NCI-H526 treated with DMSO at 0.1 percent for 48 hours (cell line): ENCODE measurements at regions not wholly inside any gene's neighbourhood (a gene's known extent, or its start where the extent isn't known, plus 50 kb on each side); places are given as distances from the start of the nearest gene placed in this dataset.
A peak's percentile ranks its signal among the peaks of the same experiment; 100 is the strongest.
"Not testable (repeated sequence)": the region's sequence is repeated elsewhere in the genome, so short reads cannot be mapped to it uniquely, and the experiment has no call there.

Experiments used
- DNase-seq: peaks from one replicate; lab custom pipeline; 2025; lab: John Stamatoyannopoulos, UW

GRCh38 chr5:72760259-72760658 lies 56.2 kb upstream of the TNPO1 start:
- no peak for DNase-seq

- no peak for DNase-seq
These were observed 63.6 kb upstream of the TNPO1 start for GRCh38 chr5:72752909-72753308.

GRCh38 chr5:72749362-72749997 lies 67.0 kb upstream of the TNPO1 start:
- DNase-seq = no peak

GRCh38 chr5:72747826-72748225 lies 68.6 kb upstream of the TNPO1 start:
- no peak for DNase-seq

GRCh38 chr5:72746736-72747135 lies 69.7 kb upstream of the TNPO1 start:
- no peak for DNase-seq

GRCh38 chr5:72744136-72744535 lies 72.3 kb upstream of the TNPO1 start:
- no peak for DNase-seq

- no peak for DNase-seq
These were observed 74.7 kb upstream of the TNPO1 start for GRCh38 chr5:72741805-72742204.

- no peak for DNase-seq
These were observed 82.7 kb upstream of the TNPO1 start for GRCh38 chr5:72733810-72734209.

GRCh38 chr5:72723581-72723980 lies 92.9 kb upstream of the TNPO1 start:
- DNase-seq = peak; percentile 50

GRCh38 chr5:72722792-72723452 lies 93.5 kb upstream of the TNPO1 start:
- DNase-seq = no peak

- no peak for DNase-seq
These were observed 94.6 kb upstream of the TNPO1 start for GRCh38 chr5:72721844-72722243.

GRCh38 chr5:72720205-72720604 lies 96.3 kb upstream of the TNPO1 start:
- no peak for DNase-seq

- no peak for DNase-seq
These were observed 105.1 kb upstream of the TNPO1 start for GRCh38 chr5:72711351-72711750.

GRCh38 chr5:72709341-72709740 lies 107.1 kb upstream of the TNPO1 start:
- no peak for DNase-seq

GRCh38 chr5:72705178-72705577 lies 111.3 kb upstream of the TNPO1 start:
- no peak for DNase-seq

GRCh38 chr5:72703876-72704275 lies 112.6 kb upstream of the TNPO1 start:
- no peak for DNase-seq

GRCh38 chr5:72702881-72703434 lies 113.5 kb upstream of the TNPO1 start:
- no peak for DNase-seq

- not testable (repeated sequence) for DNase-seq
These were observed 114.4 kb upstream of the TNPO1 start for GRCh38 chr5:72702105-72702504.

GRCh38 chr5:72698481-72698880 lies 118.0 kb upstream of the TNPO1 start:
- DNase-seq = no peak

GRCh38 chr5:72697622-72698021 lies 118.8 kb upstream of the TNPO1 start:
- DNase-seq = no peak

- DNase-seq = no peak
These were observed 120.8 kb upstream of the TNPO1 start for GRCh38 chr5:72695659-72696058.

- DNase-seq = no peak
These were observed 121.6 kb upstream of the TNPO1 start for GRCh38 chr5:72694856-72695255.

- no peak for DNase-seq
These were observed 122.8 kb upstream of the TNPO1 start for GRCh38 chr5:72693546-72694205.
